ENCODE measurements at regions not wholly inside any gene's neighbourhood (a gene's known extent, or its start where the extent isn't known, plus 50 kb on each side); places are given as distances from the start of the nearest gene placed in this dataset.
"Not testable (repeated sequence)": the region's sequence is repeated elsewhere in the genome, so short reads cannot be mapped to it uniquely, and the experiment has no call there.

DNA sequence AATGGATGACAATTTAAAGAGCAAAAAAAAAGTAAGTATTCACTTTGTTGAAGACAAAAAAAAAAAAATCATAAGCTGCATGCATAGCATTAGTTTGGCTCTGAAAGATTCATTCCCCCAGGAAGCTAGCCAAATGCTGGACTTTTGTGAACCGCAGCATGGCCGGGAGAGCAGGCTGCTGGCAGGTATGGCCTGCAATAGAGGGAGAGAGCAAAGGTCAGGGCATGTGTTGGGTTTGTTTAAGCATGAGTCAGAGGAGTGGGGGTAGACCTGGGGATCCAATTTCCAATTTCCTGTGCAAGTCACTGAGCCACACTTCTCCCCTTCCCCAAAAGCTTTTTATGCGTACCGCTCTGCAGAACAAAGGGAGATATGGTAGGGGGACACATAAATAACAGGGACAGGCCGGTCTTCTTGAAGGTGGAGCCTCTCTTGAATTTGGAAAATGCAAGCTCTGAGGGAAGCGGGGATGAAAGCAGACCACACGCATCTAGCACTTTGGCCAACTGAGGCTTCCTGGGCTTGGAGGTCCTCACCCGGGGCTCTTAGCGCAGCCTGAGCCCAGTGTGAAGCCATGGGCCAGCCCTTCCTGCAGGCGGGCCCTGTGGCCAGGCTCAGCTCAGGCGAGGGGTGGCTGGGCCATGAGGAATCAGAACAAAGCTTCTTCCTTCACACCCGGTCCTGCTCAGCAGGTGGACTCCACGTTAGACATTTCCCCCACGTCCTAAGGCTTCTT is 171.1 kb downstream of the TOMM20 start:
- peak in 1 of 42 donors; percentile 5 for DNase-seq
- intact Hi-C loops (cut with DNase I), result no loop called here

DNA sequence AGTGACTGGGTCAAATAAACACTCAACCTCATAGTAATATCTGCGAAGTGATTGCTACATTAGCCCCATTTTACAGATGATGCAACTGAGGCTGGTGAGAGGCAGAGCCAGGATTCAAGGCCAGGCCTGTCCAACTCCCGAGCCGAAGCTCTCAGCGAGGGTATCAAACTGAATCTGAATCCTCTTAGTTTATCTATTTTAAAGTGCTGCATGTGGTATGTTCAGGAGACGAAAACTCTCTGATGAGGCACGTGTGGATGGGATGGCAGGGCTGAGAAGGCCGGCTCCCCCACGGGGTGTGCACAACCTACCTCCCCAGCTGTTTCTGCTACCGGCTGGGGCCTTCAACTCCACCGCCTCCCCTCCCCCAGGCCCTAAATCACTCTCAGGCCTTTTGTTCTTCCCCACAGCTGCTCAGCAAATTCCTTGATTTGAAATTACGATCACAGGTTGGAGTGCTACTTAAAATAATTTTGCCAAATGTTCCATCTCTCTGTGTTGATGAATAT is 171.8 kb downstream of the TOMM20 start:
- peak in 1 of 42 donors; percentile 10 for DNase-seq
- intact Hi-C loops (cut with DNase I), result no loop called here

DNA sequence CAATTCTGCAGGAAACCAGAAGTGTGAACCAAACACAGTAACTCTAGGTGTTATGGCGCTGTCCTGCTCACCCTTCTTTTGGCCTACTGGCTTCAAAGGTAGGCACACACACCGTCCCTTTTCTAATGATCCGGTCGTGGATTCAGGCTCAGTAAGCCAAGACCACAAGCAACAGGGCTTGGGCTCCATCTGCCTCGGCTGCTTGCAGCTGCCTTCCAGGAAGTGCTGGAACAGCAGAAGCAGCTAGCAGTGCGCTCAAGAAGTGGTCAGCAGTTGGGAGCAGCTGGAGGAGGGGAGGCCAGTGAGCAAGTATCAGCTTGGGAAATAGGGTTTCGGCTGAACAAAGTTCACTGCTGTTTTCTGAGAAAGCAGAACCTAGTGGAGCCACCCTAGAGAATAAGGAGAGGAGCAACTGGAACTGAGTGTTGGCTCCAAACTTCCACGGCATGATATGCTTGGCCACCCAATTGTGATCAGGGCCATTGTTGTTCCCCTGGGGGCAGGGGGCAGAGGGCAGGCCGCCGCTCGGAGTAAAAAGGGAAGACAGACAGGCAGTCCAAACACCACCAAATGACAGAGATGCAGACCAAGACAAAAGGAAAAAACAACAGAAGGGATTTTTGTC is 173.4 kb downstream of the TOMM20 start:
- intact Hi-C loops (cut with DNase I), result no loop called here
- peak in 26 of 42 donors; percentile 24 to 63 (median 46) for DNase-seq

DNA sequence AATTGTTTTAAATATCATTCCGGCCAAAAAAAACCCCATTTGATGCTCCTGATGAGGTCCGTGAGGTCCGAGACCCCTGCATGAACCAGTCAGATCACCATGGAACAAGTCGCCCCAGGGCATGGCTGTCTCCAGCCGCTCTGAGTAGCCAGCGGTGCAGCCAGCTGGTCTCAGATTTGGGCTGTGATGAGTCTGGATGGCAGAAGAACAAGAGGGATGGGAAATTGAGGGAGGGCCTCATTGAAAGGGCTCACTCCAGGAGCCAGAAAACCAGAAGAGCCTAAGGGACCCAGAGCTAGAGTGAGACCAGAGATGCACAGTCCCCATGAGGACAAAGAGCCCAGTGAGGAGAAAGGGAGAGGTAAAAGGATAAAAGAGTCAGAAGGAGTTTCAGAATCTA is 174.0 kb downstream of the TOMM20 start:
- DNase-seq, result peak in 2 of 42 donors; percentile 19 to 22

DNA sequence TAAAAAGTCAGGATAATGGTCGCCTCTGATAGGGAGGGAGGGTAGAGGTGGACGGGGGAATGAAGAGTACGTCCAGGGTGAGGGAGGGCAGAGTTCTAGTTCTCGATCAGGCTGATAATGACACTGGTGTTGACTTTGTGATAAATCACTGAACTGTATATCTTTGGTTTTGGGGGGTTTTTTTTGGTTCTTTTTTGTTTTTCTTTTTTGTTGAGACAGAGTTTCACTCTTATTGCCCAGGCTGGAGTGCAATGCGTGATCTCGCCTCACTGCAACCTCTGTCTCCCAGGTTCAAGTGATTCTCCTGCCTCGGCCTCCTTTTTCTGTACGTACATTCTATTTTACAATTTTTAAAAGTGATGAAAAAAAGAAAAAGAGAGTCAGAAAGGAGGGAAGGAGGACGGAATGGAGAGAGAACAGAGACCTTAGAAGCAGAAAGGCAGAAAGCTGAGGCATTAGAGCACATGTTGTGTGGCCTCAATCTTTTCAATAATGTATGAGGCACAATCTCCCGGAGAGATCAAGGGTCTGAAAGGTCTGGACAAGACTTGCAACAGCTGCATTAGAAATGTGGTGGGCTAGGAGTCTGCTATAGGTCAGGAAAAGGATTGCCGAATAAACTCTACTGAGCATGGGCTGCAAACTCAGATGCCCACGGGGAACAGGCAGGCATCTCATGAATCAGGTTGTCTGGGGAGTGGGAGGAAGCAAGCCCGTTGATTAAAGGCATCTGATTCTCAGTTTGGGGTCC is 174.8 kb downstream of the TOMM20 start:
- peak in 2 of 42 donors; percentile 20 to 23 for DNase-seq
- intact Hi-C loops (cut with DNase I), result no loop called here

More for the DNA sequence above, 174.0 kb downstream of the TOMM20 start:
- intact Hi-C loops (cut with DNase I), result no loop called here

DNA sequence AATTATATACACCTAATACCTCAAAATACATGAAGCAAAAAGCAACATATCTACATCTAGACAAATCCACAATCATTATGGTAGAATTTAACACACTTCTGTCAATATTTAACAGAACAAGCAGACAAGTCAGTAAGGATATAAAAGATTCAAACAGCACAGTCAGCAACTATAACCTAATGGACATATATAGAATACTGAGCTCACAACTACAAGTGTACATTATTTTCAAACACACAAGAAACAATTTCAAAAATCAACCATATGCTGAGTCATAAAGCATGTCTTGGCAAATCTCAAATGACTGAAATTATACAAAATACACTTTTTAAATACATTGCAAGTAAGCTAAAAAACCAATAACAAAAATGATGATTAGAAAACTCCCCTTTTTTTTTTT is 178.0 kb downstream of the TOMM20 start:
- DNase-seq, result no peak
- intact Hi-C loops (cut with DNase I), result no loop called here

DNA sequence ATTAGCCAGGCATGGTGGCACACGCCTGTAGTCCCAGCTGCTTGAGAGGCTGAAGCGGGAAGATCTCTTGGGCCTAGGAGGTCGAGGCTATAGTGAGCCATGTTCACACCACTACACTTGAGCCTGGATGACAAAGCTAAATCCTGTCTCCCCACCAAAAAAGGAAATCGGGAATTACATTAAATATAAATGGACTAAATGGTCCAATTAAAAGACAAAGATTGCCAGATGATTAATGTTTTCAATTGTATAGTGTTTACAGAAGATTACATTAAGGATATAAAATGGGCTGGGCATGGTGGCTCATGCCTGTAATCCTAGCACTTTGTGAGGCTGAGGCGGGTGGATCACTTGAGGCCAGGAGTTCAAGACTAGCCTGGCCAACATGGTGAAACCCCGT is 179.1 kb downstream of the TOMM20 start:
- intact Hi-C loops (cut with DNase I), result not testable (repeated sequence)
- peak in 1 of 42 donors; percentile 6 for DNase-seq

DNA sequence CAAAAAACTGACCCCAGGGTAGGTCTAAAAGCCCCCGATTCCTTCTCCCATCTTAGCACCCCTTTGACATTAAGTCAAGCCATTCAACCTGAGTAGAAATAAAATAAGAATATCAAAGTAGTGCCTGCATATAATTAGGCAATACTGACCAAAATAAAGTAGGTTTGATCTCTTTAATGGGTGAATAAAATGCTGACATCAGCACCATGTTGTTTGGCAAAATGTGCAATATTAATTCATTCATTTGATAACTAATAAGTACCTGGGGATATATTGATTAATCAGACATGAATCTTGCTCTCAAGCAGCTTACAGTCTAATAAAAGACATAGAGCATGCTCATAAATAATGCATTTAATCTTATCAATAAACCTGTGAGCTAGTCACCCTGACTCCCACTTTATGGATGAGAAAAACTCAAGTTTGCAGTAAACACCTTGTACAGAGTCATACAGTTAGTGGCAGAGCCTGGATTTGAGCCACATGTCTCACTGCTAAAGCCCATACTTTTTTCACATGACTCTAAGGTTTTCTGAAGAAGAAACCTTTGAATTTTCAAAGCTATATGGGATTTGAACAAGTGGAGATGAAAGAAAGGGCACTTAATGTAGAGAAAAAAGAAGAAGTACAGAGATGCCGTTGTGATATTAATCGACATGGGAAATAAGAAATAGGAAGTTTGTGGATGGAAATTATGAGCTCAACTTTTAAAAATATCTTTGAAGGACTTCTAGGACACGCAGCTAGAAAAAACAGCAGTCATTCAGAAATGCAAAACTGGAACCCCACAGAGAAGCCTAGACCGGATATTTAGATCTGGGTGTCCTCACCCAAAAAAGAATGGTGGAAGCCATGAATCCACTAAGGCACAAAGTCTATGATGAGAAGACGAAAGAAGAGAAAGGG is 183.9 kb downstream of the TOMM20 start:
- intact Hi-C loops (cut with DNase I), result no loop called here
- no peak for DNase-seq

DNA sequence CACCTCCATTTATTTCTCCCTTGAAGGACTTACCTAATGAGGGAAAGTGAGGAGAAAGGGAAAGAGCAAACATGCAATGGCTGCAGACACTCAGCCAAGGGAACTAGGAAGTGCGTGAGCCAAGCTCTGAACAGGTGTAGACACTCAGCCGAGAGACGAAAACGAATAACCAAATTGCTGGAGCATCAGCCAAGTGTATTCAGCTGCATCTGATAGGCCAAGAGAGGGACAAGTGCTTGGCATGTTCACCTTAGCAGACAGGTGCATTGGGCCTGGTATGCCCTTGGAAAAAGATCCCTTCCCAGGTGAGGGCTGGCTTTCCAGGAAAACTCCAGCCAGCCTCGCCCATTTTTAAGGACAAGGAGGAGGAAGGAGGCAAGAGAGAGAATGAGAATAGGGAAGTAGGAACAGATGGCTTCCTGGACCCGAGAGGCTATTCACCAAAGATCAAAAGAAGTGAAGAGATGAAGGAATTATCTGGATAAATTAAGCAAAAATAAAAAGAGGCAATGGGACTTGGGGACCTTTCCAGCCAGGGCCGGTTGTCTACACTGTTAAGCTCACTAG is 184.7 kb downstream of the TOMM20 start:
- intact Hi-C loops (cut with DNase I), result no loop called here
- DNase-seq, result peak in 2 of 42 donors; percentile 9 to 32

DNA sequence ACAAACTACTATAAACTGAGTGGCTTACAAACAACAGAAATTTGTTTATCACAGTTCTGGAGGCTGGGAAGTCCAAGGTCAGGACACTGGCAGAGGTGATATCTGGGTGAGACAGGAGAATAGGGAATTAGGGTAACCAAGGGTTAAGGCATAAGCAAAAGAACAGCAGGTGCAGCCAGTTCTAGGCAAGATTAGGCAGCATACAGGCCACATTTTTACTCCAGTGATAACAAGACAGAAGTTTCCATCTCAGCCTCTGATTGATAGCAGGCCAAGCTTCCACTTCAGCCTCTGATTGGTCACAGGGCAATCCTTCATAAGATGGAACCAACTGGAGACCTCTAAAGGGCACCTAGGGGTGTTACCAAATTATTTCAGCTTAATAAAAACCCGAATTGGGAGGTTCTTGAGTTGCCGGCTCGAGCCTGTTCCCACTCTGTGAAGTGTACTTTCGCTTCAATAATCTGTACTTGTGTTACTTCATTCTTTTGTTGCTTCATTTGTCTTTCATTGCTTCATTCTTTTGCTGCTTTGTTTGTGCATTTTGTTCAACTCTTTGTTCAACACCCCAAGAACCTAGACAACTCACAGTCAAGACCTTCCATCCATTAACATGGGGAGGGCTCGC is 185.6 kb downstream of the TOMM20 start:
- DNase-seq, result peak in 1 of 42 donors; percentile 18

DNA sequence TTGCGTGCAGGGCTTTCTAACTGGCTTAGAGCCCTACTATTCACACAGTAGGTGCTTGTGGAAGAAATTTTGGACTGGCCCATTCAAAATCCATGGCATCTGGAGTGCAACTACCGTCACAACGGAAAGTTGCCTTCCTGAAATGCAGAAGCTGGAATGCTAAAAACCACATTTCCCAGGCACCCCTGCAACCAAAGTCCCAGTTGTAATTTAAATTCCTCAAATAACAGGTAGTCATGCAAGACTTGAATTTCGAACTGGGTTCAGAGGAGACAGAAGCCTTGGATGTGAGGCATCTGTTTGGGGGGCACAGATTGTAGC is 186.7 kb downstream of the TOMM20 start:
- intact Hi-C loops (cut with DNase I), result no loop called here
- DNase-seq, result peak in 1 of 42 donors; percentile 16

More for the DNA sequence above, 185.6 kb downstream of the TOMM20 start:
- intact Hi-C loops (cut with DNase I), result no loop called here

DNA sequence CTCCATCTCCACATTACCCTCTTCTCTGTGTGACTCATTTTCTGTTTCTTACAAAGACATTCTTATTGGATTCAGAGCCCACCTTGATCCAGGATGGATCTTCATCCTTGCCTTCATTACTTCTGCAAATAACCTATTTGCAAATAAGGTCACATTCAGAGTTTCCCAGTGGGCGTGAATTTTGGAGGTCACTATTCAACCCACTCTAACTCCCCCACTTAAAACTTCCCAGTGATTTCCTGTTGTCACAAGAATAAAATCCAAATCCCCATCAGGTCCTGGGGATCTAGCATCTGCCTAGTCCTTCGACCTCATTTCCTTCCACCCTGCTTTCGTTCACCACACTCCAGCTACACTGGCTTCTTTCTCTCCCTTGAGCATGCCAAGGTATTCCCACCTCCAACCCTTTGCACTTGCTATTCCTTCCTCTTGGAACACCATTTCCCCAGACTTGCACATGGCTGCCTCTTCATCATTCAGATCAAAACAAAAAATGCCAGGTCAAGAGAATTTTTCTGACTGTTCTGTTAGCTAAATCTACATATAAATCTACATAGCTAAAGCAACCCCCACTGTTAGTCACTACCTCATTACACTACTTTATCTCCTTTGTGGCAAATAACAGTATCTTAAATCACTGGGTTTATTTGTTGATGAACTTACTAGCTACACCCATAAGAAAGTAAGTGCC is 187.2 kb downstream of the TOMM20 start:
- intact Hi-C loops (cut with DNase I), result no loop called here
- peak in 2 of 42 donors; percentile 10 to 11 for DNase-seq

DNA sequence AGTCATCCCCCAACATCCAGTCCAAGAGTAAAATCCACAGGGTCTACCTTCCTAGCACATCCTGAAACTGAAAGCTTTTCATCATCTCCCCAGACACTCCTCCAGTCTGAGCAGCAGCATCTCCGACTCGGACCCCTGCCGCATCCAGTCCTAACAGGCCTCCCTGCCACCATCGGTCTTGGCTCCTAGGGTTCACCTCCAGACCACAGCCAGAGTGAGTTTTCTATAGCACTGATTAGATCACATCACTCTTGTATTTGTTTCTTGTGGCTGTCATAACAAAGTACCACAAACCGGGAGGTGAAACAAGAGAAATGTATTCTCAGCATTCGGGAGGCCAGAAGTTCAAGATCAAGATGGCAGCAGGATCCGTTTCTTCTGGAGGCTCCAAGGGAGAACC is 187.8 kb downstream of the TOMM20 start:
- intact Hi-C loops (cut with DNase I), result no loop called here
- DNase-seq, result peak in 1 of 42 donors; percentile 23

DNA sequence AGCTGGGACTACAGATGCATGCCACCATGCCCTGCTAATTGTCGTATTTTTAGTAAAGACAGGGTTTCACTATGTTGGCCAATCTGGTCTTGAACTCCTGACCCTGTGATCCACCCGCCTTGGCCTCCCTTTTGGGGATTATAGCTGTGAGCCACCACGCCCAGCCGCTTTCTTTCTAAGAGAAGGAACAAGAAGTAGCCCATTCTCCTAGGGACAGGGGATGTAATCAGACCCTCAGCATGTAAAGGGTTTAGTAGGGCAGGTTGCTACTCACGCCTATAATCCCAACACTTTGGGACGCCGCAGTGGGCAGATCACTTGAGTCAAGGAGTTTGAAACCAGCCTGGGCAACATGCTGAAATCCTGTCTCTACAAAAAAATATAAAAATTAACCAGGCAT is 189.7 kb downstream of the TOMM20 start:
- DNase-seq, result peak in 2 of 42 donors; percentile 7 to 13

DNA sequence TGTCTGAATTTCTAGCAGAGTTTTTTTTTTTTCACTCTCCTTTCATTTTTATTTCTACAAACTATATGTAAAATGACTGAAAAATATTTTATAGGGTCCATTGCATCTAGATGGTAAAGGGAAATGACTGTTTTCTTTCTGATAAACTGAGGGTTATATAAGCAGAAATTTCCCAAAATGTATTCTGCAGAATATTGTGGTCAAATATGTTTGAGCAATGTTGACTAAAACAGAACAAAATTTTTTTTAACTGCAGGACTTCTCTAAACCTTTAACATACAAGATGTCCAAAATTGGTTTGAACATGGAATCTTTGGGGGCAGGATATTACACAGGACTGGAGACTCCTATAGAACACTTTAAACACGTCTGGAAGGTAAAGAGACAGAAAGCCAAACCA is 190.5 kb downstream of the TOMM20 start:
- DNase-seq, result no peak
- intact Hi-C loops (cut with DNase I), result no loop called here

More for the DNA sequence above, 189.7 kb downstream of the TOMM20 start:
- intact Hi-C loops (cut with DNase I), result no loop called here

DNA sequence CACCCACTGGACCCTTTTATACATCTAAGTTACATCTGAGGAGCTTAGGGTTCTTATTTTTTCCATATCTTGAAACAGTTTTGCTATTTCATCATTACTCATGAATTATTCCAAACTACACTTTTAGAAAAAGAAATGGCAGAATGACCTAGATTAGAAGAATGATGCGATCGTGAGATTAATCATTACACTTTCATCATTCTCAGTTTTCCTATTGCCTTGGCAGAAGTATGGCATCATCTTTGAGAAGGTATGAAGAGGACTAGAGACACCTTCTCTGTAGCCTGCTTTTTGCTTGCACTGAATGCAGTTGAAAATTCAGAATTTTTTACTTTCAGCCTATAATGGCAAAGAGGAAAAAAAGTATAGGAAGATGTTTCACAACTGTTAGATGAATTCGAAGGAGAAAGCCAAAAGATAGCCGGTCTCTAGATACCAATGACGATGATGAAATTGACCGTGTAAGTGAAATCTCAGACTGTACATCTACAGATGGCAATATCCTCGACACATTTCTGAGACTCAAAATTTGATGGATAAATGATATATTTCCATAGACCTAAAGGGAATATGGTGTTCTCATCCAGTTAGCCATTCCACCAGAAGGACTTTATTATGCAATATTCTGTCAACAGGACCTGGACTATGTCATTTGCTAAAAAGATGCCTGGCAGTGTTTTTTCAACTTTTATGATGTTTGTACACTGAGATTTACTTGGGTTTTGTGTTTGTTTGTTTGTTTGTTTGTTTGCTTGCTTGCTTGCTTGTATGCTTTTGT is 191.8 kb downstream of the TOMM20 start:
- intact Hi-C loops (cut with DNase I), result no loop called here
- no peak for DNase-seq

DNA sequence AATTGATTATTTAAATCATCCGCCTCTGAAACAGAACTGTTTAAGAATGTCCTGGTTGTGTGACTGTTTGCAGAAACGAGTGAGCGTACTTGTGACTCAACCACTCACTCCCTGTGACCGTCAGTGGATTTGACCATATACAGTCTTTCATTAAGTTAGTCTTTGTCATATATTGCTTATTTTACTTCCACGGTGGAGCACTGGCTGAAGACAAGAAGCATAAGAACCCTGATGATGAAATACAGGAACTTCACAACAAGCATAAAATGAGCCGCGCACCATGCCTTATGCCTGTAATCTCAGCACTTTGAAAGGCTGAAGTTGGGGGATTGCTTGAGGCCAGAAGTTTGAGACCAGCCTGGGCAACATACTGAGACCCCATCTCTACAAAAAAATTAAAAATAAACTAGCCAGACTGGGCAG is 194.0 kb downstream of the TOMM20 start:
- intact Hi-C loops (cut with DNase I), result no loop called here
- DNase-seq, result peak in 1 of 42 donors; percentile 22
